ENCODE measurements at regions not wholly inside any gene's neighbourhood (a gene's known extent, or its start where the extent isn't known, plus 50 kb on each side); places are given as distances from the start of the nearest gene placed in this dataset.

DNA sequence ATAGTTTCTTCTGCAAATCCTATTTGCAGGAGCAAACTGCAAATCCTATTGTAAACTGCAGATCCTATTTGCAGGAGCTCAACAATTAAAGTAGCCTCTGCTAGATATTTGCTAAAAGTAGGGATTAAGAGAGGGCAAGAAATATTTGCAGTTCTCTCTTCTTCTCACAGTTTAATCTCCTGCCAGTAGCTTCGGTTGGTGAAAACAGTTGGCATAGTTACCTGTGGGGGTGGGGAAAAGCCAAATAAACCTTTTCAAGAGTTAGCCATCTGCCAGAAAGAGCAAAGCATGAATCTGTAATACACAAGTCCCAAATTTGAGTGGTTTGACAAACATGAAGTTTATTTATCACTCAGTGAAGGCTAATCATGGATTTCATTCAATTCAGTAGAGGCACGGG, 942.5 kb downstream of the JRKL start:
- no peak for DNase-seq

DNA sequence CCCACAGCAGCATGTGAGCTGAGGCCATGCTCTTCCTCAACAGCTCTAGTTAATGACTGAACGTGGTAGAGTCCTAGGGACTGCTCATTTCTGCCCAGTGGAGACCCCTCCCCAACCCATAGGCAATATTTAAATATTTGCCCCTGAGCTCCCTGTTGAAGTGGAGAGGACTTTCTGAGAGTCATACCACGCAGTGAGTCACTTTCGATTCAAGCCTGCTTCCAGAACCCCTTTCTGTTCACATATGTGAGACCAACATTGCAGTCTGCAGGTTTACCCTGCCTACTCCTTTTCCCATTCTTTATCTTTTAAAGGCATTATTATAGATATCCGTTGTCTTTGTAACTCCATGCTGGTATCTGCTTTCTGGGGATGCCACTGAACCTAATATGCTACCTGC, 946.3 kb downstream of the JRKL start:
- DNase-seq = no peak

DNA sequence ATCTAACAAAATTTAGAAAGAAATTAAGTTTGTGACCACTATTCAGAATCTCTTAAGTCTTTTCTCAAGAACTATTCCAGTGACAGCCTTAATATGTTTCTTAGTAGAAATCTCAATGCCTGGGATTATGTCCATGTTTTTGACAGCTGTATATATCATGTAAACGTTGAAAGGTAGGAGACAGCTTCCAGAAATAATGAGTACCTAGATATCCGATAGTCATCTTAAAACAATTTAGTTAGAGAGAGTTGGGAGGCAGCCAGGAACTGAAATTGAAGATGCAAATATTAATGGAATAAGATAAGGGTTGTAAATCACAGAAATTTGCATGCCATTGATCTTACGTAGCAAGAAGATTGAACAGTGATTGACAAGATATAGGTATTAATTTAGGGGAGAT, 955.2 kb downstream of the JRKL start:
- no peak for DNase-seq

DNA sequence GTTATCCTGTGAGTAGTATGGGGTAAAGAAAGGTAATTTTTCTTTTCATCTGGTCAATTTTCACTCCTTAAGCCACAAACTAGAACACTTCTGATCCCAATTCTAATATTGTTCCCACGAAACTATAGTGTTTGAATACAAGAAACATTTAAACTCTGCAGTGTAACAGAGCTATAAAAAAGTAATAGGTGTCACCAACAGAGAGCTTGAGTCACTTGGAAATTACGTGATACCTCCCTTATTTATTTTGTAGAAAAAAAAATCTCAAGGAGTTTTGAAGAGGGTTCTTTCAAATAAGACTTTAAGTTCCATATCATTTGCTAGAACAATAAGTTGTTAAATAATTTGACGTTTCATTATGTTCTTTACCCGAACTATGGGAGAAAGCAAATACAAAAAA, 959.4 kb downstream of the JRKL start:
- DNase-seq = no peak

DNA sequence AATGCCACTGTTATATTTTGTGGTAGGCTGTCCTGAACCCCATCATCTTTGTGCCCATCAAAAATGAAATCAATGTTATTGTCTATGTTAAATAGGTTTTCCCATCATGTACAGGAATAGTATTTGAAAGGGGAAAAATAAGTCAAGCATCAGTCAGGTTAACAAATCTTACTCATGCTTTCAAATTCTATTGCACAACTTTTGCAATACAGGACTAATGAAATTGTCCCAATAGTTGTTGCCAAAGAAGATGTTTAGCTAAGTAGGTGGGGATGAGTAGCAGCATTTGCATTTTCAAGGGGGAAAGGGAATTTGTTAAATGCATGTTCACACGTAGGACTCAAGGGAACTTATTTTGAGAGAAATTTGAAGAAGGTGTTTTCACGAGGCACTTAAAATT, 962.1 kb downstream of the JRKL start:
- DNase-seq = no peak

DNA sequence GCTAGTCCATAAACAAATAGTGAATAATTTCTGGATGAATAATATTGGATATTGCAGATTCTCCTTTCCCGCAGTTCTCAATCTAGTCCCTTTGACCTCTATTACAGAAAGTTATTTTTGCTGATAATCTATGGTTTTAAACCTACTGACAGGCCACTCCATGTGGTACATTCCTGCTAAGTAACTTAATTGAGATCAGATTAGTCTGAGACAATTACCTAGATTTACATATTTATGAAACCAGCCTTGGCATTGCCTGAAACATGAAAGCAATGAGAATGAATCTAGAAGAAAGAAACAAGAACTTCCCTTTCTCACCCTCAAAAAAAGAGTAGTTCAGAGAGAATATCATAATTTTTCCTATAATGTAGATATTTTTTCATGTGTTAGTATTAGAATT, 964.2 kb downstream of the JRKL start:
- no peak for DNase-seq

DNA sequence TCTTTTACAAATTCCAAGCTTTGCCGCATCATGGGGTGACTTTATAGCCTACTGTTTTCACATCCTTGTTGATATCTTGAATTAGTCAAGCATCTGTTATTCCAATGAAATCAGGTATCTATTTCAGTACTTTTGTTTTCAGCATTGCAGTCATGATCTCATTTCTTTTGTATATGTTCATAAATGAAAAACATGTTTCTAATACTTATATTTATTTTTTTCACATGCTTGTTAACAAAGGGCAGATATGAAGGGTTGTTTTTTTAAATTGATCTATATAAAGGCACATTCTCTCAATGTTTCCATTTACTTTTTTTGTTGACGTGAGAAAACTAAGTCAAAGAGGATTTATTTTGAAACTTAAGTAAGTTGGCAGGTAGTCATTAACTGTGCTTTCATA, 964.8 kb downstream of the JRKL start:
- DNase-seq = no peak

DNA sequence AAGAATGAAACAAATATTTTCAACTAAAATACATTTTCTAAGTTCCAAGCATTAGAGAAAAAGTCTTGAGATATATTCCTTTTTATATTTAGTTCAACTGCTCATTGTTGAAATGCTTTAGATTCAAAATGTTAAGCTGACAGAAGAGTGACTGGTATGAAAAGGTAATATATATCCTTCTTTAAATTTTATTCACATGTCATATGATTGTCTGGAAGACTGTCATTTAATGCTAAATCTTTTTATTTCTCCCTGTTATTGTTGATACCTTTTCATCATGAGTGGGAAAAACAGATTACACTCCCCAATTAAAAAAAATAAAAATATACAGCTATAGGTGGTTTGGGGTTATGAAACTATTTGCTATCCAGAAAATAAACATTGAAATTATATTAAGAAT, 965.4 kb downstream of the JRKL start:
- no peak for DNase-seq

DNA sequence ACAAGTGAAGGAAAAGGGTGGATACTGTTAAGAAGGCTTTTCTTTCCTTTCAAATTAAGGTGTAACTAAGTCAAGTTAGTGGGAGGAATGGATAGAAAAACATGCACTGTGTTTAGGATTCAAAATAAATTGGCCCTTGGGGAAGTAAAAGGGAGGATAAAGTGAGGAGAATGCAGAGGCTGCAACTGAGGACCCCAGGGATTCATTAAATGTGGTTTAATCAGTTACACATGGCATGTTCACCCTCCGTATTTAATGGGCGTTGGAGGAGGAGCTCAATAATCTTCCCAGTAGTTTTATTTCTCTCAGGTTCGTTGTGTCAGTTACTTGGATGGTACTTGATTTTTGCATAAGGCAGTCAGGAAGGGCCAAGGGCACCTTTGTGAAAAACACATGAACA, 966.3 kb downstream of the JRKL start:
- no peak for DNase-seq

DNA sequence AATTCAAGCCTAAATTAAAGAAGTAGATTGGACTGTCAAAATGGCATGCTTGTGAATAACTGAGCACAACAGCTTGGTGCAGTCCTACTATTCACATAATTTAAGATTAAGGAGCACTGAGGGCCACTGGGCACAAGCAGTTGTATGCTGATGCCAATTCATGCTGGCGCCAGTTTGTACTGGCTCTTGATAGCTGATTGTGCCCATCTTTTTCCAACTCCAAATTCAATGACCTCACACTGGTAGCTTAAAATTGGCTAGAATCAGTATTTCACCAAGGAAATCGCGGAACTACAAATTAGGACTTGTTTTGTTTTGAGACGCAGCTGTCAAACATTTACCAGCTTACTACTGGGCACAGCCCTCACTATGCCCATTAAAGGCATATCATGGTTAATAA, 969.2 kb downstream of the JRKL start:
- no peak for DNase-seq

DNA sequence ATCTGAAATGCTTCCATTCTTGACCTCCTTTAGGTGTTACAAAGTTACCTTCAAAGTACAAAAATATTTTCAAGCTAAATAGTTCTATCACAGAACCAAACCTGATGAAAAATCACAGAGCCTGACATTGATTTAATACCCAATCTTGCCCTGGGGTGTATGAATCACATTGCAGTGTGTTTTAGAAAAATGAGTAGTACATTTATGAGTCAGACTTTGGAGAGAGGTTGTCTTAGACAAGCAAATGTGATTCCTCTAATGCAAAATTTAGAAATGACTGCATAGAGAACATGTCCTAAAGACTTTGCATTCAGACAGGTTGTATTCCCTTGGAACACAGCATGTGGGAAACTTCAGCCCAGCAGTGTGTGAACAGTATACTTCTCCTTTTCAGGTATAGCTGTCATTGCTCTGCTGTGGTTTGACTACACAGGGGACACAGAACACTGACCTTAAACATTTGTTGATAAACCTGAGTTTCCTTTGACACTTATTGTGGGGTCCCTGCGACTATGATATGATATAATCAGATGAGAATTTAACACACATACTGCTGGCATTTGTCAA, 972.1 kb downstream of the JRKL start:
- DNase-seq = no peak

DNA sequence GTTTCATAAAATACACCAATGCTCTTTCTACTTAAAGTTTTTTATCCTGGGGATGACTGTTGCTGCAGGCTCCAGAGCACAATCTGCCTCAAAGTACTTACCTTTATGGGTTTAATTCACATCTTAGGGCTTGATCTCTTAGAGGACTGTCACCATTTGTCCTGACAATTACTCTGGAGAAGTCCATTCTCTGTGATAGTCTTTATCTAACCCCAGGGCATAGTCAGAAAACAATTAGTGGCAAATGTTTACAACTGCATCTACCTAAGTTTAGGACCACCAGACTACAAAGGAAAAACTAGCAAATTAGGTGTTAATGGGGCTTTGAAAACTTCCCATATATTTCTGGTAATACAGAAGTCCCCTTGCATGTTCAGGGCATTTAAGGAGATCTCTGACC, 973.5 kb downstream of the JRKL start:
- DNase-seq = no peak

DNA sequence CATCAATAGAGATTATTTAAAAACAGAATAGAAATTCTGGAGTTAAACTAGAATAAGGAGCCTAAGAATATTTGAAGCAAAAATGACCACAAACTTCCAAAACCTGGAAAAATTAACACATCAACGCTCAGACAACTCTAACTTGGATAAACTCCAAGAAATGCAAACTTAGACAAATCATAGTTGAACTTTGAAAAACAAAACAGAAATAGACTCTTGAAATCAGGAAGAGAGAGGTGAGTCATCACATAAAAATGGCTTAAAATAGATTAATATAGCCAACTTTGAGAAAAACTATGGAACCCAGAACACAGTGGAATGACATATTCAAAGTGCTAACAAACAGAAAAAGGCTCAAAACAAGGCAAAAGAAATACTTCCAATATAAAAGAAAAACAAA, 974.2 kb downstream of the JRKL start:
- DNase-seq = no peak

DNA sequence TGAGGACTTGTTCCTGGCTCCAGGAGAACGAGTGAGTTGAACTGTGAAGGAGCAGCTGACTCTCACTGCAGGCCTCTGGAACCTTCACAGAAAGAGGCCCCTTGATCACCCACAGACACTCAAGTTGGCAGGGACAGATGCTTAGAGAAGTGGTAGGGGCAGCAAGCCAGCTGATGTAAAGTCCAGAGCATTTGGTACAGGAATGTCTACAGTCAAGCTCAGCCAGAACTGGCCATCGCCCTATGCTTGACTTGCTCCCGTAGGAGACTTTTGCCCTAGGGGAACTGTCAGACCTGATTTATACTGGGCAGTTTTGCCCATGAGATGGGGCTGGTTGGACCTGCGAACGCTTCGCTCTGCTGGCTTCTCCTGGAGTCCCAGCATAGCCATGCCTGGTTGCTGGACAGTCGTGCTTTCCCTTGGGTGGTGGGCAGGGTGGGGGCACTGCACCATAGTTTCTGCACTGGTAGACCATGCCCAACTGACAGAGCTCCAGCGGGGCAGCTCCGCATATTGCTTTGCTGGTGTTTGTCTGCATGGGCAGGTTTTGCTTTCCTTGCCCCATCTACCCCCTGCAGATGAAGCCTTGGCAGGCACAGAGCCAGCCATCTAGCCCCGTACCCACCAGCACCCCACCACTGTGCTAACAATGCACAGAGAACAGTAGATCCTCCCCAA, 977.7 kb downstream of the JRKL start:
- DNase-seq = no peak

DNA sequence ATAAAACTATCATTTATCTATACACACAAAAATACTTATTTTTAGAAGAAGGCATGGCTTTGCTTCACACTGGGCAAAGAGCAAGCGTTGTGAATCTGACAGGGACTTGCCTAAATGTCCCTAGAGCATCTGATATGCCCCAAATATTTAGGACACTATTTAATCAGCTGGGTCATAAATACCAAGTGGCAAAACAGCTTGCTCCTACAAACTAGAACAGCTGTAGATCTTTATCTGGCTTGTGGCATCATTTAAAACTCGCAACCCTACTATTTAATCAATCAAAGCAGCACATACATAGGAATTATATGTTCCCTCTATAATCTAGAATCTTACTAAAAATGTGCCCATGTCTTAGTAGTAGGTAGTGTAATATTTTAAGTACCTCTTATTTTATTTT, 999.5 kb downstream of the JRKL start:
- DNase-seq = no peak

DNA sequence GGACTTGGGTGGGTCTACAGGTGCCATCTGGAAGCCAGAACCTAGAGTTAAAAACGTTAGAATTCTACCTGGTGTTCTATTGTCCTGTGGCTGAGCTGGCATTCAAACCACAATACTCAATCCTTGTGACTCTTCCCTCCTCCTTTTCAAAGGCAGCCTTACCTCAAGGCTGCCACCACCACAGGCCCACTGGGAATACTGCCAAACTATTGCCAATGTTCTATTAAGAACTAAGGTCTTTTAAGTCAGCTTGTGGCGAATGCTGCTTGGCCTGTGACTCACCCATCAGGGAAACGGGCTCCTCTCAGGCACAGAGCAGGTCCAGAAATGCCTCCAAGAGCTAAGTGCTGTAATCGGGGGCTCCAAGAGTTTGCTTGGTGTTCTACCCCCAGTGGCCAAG, 1008.4 kb downstream of the JRKL start:
- DNase-seq = no peak

DNA sequence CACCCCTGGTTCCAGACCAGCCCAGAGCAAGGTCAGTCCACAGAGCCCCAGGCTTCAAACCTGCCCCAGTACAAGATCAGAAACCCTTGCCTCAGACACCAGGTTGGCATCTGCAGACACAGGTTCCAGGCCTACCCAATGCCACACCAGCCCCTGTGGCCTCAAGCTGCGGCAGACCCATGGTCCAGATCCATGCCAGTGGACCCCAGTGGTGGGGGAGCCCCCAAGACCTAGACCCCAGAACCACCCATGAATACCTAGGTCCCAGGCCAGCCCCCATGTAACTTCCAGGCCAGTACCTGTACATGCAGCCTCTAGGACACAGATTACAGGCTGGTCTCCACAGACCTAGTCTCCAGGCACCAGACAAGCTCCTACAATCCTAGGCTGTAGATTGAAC, 1019.3 kb downstream of the JRKL start:
- no peak for DNase-seq

DNA sequence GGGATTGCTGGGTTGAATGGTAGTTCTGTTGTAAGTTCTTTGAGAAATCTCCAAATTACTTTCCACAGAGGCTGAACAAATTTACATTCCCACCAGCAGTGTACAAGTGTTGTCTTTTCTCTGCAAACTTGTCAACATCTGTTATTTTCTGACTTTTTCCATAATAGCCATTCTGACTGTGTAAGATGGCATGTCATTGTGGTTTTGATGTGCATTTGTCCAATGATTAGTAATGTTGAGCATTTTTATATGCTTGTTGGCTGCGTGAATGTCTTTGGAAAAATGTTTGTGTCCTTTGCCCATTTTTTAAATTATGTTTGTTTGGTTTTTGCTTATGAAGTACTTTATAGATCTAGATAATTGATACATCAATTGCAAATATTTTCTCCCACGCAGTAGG, 1025.0 kb downstream of the JRKL start:
- no peak for DNase-seq

DNA sequence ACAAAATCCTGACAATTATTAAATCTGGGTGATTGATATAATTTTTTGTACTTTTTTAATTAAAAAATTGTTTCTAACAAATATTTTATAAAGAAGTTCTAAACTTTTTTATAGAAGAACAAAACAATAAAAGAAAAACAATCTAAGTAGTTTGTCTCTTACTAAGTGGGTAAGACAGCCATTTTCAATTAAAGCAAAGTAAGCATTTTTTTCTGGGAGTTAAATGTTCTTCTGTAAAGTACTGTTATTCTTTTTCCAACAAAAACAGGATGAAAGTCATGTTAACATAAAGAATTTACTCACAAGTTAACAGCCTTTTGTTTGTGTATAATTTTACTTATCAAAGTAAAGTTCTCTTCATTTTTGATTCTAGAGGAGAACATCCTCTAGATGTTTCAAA, 1029.9 kb downstream of the JRKL start:
- no peak for DNase-seq

DNA sequence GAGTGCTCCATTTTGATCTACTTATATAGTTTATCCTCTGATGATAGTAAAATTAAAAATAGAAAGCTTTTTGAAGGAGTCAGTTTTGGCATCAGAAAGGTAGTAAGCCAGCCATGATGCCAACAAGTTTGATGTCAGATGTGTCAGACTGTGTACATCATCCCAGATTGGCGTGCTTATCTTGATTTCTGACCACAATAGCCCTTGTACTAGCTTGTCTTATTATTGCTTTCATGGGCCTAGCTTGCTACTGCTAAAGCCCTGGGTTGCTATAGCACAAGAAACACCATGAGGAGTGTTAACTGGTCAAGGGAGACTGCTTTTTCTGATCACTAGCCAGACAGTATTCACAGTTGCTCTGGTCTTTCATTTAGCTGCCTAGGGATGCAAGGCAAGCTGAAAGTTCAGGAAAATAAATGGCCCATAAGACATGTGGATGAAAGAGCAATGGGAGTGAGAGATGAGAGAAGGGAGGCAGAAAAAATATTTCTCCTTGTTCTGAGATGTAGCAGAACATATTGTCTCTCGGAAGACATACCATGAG, 1038.5 kb downstream of the JRKL start:
- DNase-seq = no peak

DNA sequence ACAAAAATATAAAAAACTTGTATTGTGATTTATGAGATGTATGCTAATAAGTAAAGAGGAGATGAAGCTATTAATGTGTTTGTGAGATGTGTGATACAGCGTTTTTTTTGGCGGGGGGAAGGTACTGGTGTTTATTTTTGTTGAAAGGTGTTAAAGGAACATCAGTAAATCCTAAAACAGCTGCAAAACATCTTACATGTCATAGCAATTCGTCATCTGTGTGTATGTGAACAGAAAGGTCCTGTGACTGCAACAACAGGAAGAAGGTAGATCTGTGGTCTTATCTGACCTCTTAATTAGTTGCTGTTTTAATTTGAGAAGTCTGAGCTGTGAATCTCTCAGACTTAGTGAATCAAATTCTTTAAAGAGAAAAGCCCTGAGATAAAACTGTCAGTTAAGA, 1041.1 kb downstream of the JRKL start:
- no peak for DNase-seq

DNA sequence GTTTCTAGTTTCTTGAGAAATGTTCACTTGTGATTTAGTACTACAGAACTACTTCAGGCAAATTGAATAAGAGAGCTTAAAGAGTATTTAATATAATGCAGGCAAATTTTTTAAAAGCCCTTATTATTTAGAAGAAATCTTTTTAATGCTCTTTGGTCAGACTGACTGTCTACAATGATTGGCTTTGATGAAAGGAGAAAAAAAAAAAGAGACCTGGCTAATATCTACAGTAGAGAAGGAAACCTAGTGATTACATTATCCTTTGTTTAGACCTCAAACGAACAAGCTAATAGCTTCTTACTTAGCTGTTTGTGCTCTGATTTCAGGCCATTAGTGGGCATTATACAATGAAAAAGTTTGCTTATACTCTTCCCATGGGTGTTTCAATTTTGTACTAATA, 1043.1 kb downstream of the JRKL start:
- no peak for DNase-seq

DNA sequence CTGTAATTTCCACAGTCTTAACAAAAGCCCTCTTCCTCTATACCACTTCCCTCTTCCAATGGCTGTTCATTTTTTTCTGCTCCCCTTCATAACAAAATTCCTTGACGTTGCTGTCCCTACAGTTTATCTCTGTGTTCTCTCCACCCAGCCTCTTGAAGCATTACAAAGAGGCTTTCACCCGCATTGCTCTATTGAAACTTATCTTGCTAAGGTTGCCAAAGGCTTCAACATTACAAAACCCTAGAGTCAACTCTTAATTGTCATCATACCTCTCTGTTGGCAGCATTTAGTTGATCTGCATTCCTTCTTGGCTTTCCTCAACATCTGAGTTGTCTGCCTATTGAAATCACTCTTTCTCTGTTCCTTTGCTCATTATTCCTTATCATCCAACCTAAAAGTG, 1055.7 kb downstream of the JRKL start:
- DNase-seq = no peak

DNA sequence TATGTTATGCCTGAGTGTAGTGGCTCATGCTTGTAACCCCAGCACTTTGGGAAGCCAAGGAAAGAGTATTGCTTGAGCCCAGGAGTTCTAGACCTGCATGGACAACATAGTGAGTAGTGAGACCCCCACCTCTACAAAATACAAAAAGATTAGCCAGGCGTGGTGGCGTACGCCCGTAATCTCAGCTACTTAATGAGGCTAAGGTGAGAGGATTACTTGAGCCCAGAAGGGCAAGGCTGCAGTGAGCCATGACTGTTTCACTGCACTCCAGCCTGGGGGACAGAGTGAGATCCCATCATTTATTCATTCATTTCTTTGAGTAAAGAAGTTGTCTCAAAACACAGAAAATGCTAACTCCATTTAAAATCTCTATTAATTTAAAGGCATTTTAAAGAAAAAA, 1061.6 kb downstream of the JRKL start:
- no peak for DNase-seq

DNA sequence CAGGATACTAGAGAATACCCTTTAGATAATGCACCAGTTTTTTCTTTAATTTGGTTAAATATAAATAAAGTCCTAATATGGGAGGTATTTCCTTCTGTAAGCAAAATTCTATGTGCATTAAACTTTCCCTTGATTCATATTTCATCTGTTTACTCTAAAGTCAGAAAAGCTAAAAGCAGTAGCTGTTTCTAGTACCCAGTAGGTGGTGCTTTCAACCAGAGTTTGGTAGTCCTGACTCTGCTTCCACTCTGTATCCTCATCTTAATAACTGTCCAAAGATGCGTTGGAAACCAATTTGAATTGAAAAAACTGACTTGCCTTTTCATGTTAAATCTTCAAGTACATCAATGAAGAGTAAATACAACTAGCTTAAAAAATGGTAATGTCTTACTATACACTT, 1065.2 kb downstream of the JRKL start:
- DNase-seq = no peak

Measured in DMS79 (cell line).